Testis (tissue), 2 donors: ENCODE measurements at regions not wholly inside any gene's neighbourhood (a gene's known extent, or its start where the extent isn't known, plus 50 kb on each side); places are given as distances from the start of the nearest gene placed in this dataset.

Source experiments
- POLR2A ChIP-seq: fragments of 450-650 bp; IDR thresholded peaks from one replicate; pipeline ENCODE4 v1.6.1; 2017; ENCODE audit warnings: antibody characterized with exemption, mild to moderate bottlenecking, moderate library complexity
- TF ChIP-seq, protein P1 (sequence below), 3 experiments: fragments of 450-650 bp in 2 of 3; fragments of 200-600 bp in 1 of 3; sonication (generic) in 1 of 3; IDR thresholded peaks; one replicate each; pipeline ENCODE4 v1.5.1; 2016 to 2019; ENCODE audit warnings: antibody characterized with exemption in 3 of 3, mild to moderate bottlenecking in 2 of 3, moderate library complexity in 1 of 3

- TF ChIP-seq, protein P1, sequence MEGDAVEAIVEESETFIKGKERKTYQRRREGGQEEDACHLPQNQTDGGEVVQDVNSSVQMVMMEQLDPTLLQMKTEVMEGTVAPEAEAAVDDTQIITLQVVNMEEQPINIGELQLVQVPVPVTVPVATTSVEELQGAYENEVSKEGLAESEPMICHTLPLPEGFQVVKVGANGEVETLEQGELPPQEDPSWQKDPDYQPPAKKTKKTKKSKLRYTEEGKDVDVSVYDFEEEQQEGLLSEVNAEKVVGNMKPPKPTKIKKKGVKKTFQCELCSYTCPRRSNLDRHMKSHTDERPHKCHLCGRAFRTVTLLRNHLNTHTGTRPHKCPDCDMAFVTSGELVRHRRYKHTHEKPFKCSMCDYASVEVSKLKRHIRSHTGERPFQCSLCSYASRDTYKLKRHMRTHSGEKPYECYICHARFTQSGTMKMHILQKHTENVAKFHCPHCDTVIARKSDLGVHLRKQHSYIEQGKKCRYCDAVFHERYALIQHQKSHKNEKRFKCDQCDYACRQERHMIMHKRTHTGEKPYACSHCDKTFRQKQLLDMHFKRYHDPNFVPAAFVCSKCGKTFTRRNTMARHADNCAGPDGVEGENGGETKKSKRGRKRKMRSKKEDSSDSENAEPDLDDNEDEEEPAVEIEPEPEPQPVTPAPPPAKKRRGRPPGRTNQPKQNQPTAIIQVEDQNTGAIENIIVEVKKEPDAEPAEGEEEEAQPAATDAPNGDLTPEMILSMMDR (IDR thresholded peaks at IDR 0.05) = peak in 2 of 3 experiments; percentile 45 to 52
- no peak for TF ChIP-seq POLR2A
Measured at GRCh38 chr12:98227162-98227561, 288.2 kb upstream of the TMPO start.
